Mesendoderm (in vitro differentiated cells): ENCODE measurements at regions not wholly inside any gene's neighbourhood (a gene's known extent, or its start where the extent isn't known, plus 50 kb on each side); places are given as distances from the start of the nearest gene placed in this dataset.

Experiments used
- DNase-seq: peaks from one replicate; pipeline ENCODE4 v3.0.0; 2013
- H2AK5ac ChIP-seq: 2 replicates; pipeline ENCODE4 v1.6.1; 2013; ENCODE audit warnings: low read length, inconsistent platforms
- H2BK120ac ChIP-seq: 2 replicates; pipeline ENCODE4 v1.6.1; 2013; ENCODE audit warnings: low read depth, mild to moderate bottlenecking, low read length, moderate library complexity, mixed read lengths
- H2BK15ac ChIP-seq: replicated peaks from 2 replicates; pipeline ENCODE4 v1.6.1; 2013; ENCODE audit warnings: low read depth, mild to moderate bottlenecking, moderate library complexity
- H2BK5ac ChIP-seq: 2 replicates; pipeline ENCODE4 v1.6.1; 2013; ENCODE audit warnings: low read length, inconsistent platforms
- H3K18ac ChIP-seq: 2 replicates; pipeline ENCODE4 v1.6.1; 2013; ENCODE audit warnings: mild to moderate bottlenecking, low read length, mixed read lengths
- H3K23ac ChIP-seq: one replicate; pipeline ENCODE4 v1.6.1; 2013; ENCODE audit warnings: low read length
- H3K27ac ChIP-seq: 2 replicates; pipeline ENCODE4 v1.5.1; 2013; ENCODE audit warnings: low read depth, mild to moderate bottlenecking, inconsistent platforms, low read length, moderate library complexity
- H3K27me3 ChIP-seq: 2 replicates; pipeline ENCODE4 v1.6.1; 2013; ENCODE audit warnings: low read length, control low read depth, mild to moderate bottlenecking, inconsistent platforms; ENCODE audit not compliant: insufficient read depth, poor library complexity
- H3K36me3 ChIP-seq: 2 replicates; pipeline ENCODE4 v1.6.1; 2013; ENCODE audit warnings: low read length, inconsistent platforms; ENCODE audit not compliant: control insufficient read depth, insufficient read depth
- H3K4ac ChIP-seq: one replicate; pipeline ENCODE4 v1.6.1; 2013; ENCODE audit warnings: low read depth, mild to moderate bottlenecking, low read length, moderate library complexity
- H3K4me1 ChIP-seq: 2 replicates; pipeline ENCODE4 v1.6.1; 2013; ENCODE audit warnings: low read depth, low read length, inconsistent platforms; ENCODE audit not compliant: control insufficient read depth
- H3K4me2 ChIP-seq: 2 replicates; pipeline ENCODE4 v1.6.1; 2013; ENCODE audit warnings: low read length
- H3K4me3 ChIP-seq: 2 replicates; pipeline ENCODE4 v1.5.1; 2013; ENCODE audit warnings: mild to moderate bottlenecking, low read length
- H3K56ac ChIP-seq: one replicate; pipeline ENCODE4 v1.6.1; 2013; ENCODE audit warnings: low read length
- H3K79me1 ChIP-seq: 2 replicates; pipeline ENCODE4 v1.6.1; 2013; ENCODE audit warnings: low read length, inconsistent platforms
- H3K79me2 ChIP-seq: 2 replicates; pipeline ENCODE4 v1.6.1; 2013; ENCODE audit warnings: mild to moderate bottlenecking, low read length; ENCODE audit not compliant: control insufficient read depth, insufficient read depth
- H3K9ac ChIP-seq: 2 replicates; pipeline ENCODE4 v1.6.1; 2013; ENCODE audit warnings: low read length, inconsistent platforms
- H4K5ac ChIP-seq: one replicate; pipeline ENCODE4 v1.6.1; 2013; ENCODE audit warnings: low read length
- H4K8ac ChIP-seq: one replicate; pipeline ENCODE4 v1.6.1; 2013; ENCODE audit warnings: low read depth, mild to moderate bottlenecking, control low read depth, low read length, moderate library complexity
- WGBS: extraction: QIAGEN DNeasy Blood & Tissue Kit; methylation state at CpG from one replicate; pipeline ENCODE4 v1.1.7; 2013; ENCODE audit warnings: low lambda C conversion rate, missing lambda C conversion rate; ENCODE audit not compliant: insufficient coverage; ENCODE audit errors: extremely low coverage; 5-methylcytosine and 5-hydroxymethylcytosine counted together

DNA sequence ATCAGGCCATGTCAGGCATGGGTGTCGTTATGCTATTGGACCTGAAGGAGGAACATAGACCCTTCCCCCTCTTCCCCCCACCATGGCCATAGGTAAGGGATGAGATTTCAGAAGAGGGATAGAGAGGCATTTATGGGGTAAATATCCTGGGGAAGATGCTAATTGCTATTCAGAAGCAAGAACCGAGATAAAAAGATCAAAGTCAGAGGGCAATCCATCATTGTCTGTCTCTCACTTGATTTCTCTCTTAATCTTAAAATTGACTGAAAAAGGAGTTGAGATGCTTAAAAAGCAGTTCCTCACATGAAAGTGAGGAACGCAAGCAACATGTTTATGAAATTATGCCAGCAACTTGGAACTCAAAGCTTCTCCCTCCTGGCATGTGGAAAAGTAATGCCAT lies 212.0 kb downstream of the RPAP3 start:
- WGBS: no CpG with 5 or more reads among the region's 3 CpGs
- H3K56ac ChIP-seq: no peak overlapping the region
- H3K36me3 ChIP-seq: no peaks in the 10 kb centered on the region
- H2BK15ac ChIP-seq: no peak overlapping the region
- H3K9ac ChIP-seq: no peak overlapping the region
- H3K18ac ChIP-seq: no peak overlapping the region
- no peaks in the 10 kb centered on the region for H3K79me2 ChIP-seq
- H3K27ac ChIP-seq: no peak overlapping the region
- no peak overlapping the region for H2BK120ac ChIP-seq
- no peak for DNase-seq
- no peak overlapping the region for H4K5ac ChIP-seq
- H3K23ac ChIP-seq: no peak overlapping the region
- H3K4me3 ChIP-seq: no peak overlapping the region
- no peaks in the 10 kb centered on the region for H3K27me3 ChIP-seq
- H3K4me2 ChIP-seq: no peak overlapping the region
- no peaks in the 10 kb centered on the region for H3K79me1 ChIP-seq
- H3K4me1 ChIP-seq: no peaks in the 10 kb centered on the region
- H3K4ac ChIP-seq: no peak overlapping the region
- H4K8ac ChIP-seq: no peak overlapping the region
- no peak overlapping the region for H2BK5ac ChIP-seq
- no peak overlapping the region for H2AK5ac ChIP-seq

DNA sequence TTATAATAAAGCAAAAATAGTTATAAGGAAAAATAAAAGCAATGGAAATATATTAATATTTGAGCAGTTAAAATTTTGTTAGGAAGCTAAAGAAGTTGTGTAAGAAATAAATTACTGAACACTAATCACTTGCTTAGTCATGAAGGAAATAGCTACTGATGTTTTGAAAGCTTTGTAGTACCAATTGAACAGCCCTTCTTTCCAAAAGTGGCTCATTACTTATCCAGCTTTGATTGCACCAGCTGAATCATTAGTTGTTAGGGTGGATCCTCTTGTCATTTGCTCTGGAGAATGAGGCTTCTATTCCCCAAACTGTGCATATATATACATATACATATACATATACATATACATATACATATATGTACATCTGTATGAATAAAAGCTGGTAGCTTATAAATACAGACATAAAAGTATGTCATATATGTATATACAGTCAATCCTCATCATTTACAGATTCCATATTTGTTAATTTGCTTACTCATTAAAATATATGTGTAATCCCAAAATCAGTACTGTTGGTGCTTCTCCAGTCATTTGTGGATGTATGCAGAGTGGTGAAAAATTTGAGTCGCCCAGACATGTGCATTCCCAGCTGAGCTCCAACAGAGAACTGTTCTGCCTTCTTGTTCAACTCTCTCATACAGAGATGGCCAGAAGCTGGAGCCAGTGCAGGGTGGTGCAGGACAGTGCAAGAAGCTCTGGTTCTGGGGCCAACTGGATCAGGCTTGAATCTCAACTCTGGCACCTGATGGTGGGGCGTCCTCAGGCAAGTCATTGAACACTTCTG lies 214.1 kb downstream of the RPAP3 start:
- Histone ChIP-seq H3K27me3 (no peaks in the 10 kb centered on the region), H2BK15ac (no peak overlapping the region), H2BK5ac (no peak overlapping the region), H3K4me3 (no peak overlapping the region), H3K4me2 (no peak overlapping the region), H3K56ac (no peak overlapping the region), H3K79me1 (no peaks in the 10 kb centered on the region), H3K9ac (no peak overlapping the region), H3K36me3 (no peaks in the 10 kb centered on the region), H3K23ac (no peak overlapping the region), H2BK120ac (no peak overlapping the region), H2AK5ac (no peak overlapping the region), H3K4me1 (no peaks in the 10 kb centered on the region), H3K27ac (no peak overlapping the region), H3K18ac (no peak overlapping the region), H3K79me2 (no peaks in the 10 kb centered on the region), H4K5ac (no peak overlapping the region), H3K4ac (no peak overlapping the region), H4K8ac (no peak overlapping the region)
- DNase-seq: no peak
- no CpG with 5 or more reads among the region's 2 CpGs for WGBS

DNA sequence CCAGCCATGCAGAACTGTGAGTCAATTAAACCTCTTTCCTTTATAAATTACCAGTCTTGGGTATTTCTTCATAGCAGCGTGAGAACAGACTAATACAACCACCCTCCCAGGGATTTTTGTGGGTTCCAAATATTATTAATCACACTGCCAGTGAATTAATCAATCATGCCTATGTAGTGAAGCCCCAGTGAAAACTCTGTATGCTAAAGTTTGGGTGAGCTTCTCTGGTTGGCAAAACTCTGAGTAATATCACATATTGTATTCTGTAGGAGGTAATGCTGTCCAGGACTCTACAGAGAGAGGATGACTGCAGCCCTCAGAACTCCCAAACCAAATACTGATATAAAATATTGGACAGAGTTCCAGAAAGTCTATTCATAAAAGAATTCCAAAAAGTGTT lies 216.9 kb downstream of the RPAP3 start:
- no peak overlapping the region for H4K5ac ChIP-seq
- no CpG with 5 or more reads among the region's 1 CpG for WGBS
- H3K23ac ChIP-seq: no peak overlapping the region
- no peak overlapping the region for H3K56ac ChIP-seq
- no peak for DNase-seq
- H3K4me3 ChIP-seq: no peak overlapping the region
- H4K8ac ChIP-seq: no peak overlapping the region
- no peak overlapping the region for H3K9ac ChIP-seq
- no peaks in the 10 kb centered on the region for H3K79me1 ChIP-seq
- no peaks in the 10 kb centered on the region for H3K27me3 ChIP-seq
- H3K79me2 ChIP-seq: no peaks in the 10 kb centered on the region
- H2AK5ac ChIP-seq: no peak overlapping the region
- H3K36me3 ChIP-seq: no peaks in the 10 kb centered on the region
- H3K4me2 ChIP-seq: no peak overlapping the region
- no peak overlapping the region for H2BK120ac ChIP-seq
- no peaks in the 10 kb centered on the region for H3K4me1 ChIP-seq
- no peak overlapping the region for H2BK5ac ChIP-seq
- H3K4ac ChIP-seq: no peak overlapping the region
- no peak overlapping the region for H3K18ac ChIP-seq
- no peak overlapping the region for H3K27ac ChIP-seq
- H2BK15ac ChIP-seq: no peak overlapping the region

DNA sequence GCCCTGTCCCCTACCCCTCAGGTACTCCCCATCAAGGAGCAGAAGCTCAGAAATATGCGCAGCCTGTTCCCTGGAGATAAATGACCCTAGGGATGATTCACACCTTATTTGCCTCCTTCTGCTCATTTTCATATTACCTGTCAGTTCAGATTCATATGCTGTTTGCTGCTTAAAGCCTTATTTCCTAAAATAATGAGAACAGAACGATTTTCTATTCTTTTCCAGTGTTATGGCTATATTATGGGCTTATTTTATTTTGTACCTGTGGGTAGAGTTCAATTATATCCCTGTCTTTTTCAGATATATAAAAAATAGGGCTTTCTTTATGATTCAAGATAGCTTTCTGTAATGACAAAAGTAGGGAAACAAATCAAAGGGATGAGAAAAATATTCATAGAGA lies 224.8 kb downstream of the RPAP3 start:
- Histone ChIP-seq H3K4me3 (no peak overlapping the region), H3K27me3 (no peaks in the 10 kb centered on the region), H3K23ac (no peak overlapping the region), H4K8ac (no peak overlapping the region), H3K27ac (no peak overlapping the region), H3K4me1 (no peaks in the 10 kb centered on the region), H4K5ac (no peak overlapping the region), H3K9ac (no peak overlapping the region), H2AK5ac (no peak overlapping the region), H2BK15ac (no peak overlapping the region), H3K36me3 (no peaks in the 10 kb centered on the region), H3K4me2 (no peak overlapping the region), H2BK120ac (no peak overlapping the region), H3K79me2 (no peaks in the 10 kb centered on the region), H3K4ac (no peak overlapping the region), H3K18ac (no peak overlapping the region), H2BK5ac (no peak overlapping the region), H3K79me1 (no peaks in the 10 kb centered on the region), H3K56ac (no peak overlapping the region)
- no CpG with 5 or more reads among the region's 2 CpGs for WGBS
- no peak for DNase-seq

DNA sequence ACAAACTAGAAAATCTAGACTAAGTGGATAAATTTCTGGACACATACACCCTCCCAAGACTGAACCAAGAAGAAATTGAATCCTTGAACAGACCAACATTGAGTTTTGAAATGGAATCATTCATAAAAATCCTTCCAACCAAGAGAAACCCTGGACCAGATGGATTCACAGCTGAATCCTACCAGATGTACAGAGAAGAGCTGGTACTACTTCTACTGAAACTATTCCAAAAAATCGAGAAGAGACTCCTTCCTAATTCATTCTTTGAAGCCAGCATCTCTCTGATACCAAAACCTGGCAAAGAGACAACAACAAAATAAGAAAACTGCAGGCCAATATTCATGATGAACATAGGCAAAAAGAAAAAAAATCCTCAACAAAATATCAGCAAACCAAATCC lies 227.4 kb downstream of the RPAP3 start:
- no peak overlapping the region for H4K8ac ChIP-seq
- WGBS: no CpG with 5 or more reads among the region's 1 CpG
- no peak overlapping the region for H3K4ac ChIP-seq
- no peaks in the 10 kb centered on the region for H3K27me3 ChIP-seq
- H3K18ac ChIP-seq: no peak overlapping the region
- H3K4me3 ChIP-seq: no peak overlapping the region
- no peaks in the 10 kb centered on the region for H3K79me1 ChIP-seq
- H3K79me2 ChIP-seq: no peaks in the 10 kb centered on the region
- DNase-seq: no peak
- H3K36me3 ChIP-seq: no peaks in the 10 kb centered on the region
- no peak overlapping the region for H2BK120ac ChIP-seq
- no peak overlapping the region for H2AK5ac ChIP-seq
- H3K9ac ChIP-seq: no peak overlapping the region
- no peak overlapping the region for H2BK15ac ChIP-seq
- no peak overlapping the region for H4K5ac ChIP-seq
- H3K23ac ChIP-seq: no peak overlapping the region
- no peaks in the 10 kb centered on the region for H3K4me1 ChIP-seq
- H3K4me2 ChIP-seq: no peak overlapping the region
- H3K56ac ChIP-seq: no peak overlapping the region
- no peak overlapping the region for H2BK5ac ChIP-seq
- H3K27ac ChIP-seq: no peak overlapping the region

DNA sequence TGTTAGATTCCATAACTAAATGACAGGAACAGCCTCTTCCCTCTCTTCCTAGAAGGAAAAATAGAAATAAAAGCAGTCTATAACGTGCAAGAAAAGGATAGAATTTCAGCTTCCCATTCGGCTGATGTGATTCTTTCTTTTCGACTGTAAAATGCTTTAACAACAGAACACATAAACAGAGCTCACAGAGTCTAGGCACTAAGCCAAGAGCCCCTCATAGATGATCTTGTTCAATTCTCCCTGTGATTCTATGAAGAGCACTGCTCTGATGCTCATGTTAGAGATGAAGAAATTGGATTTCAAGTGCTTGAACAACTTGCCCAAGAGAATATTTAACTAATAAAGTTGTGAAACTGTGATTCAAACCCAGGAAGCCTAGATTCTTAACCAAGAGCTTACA lies 232.7 kb downstream of the RPAP3 start:
- Histone ChIP-seq H2AK5ac (no peak overlapping the region), H3K23ac (no peak overlapping the region), H3K4me2 (no peak overlapping the region), H3K4me3 (no peak overlapping the region), H3K18ac (no peak overlapping the region), H2BK5ac (no peak overlapping the region), H3K27ac (no peak overlapping the region), H3K4ac (no peak overlapping the region), H3K79me1 (no peaks in the 10 kb centered on the region), H2BK15ac (no peak overlapping the region), H3K4me1 (no peaks in the 10 kb centered on the region), H3K56ac (no peak overlapping the region), H3K79me2 (no peaks in the 10 kb centered on the region), H3K9ac (no peak overlapping the region), H3K27me3 (no peaks in the 10 kb centered on the region), H4K5ac (no peak overlapping the region), H2BK120ac (no peak overlapping the region), H3K36me3 (no peaks in the 10 kb centered on the region), H4K8ac (no peak overlapping the region)
- no peak for DNase-seq
- WGBS: no CpG with 5 or more reads among the region's 3 CpGs
